ENCODE measurements at regions not wholly inside any gene's neighbourhood (a gene's known extent, or its start where the extent isn't known, plus 50 kb on each side); places are given as distances from the start of the nearest gene placed in this dataset.

DNA sequence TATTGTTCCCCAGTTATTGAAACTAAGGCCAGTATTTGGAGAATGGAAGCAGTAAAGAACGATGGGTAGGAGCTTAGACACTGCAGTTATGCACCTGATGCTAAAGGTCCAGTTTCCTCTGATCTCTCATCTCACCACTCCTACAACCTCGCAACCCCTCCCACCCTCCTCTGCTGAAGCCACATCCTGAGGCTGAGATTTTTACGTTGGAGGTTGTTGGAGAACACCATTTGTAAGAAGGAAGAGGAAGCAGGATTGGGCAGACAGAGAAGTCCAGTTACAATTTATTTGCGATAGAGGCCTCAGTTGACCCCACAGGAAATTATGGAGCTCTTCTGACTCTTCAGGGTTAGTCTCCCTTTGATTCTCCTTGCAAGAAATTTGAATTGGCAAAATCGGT is 54.3 kb upstream of the NDUFV2 start:
- ChIA-PET POLR2A (no interaction called here), CTCF (no interaction called here)
- H3K4me1 ChIP-seq (ENCODE audit: control insufficient read depth, insufficient read depth, low read length): no peaks in the 10 kb centered on the region
- no peaks in the 10 kb centered on the region for H3K27me3 ChIP-seq (ENCODE audit: control insufficient read depth, insufficient read depth, low read length)
- no peak overlapping the region for H3K4me3 ChIP-seq (ENCODE audit: low read depth in 2 of 2, low read length in 2 of 2)
- intact Hi-C loops (cut with micrococcal nuclease; ENCODE audit: unreplicated experiment): no loop called here
- TF ChIP-seq POLR2AphosphoS5 (IDR thresholded peaks at IDR 0.05; ENCODE audit: low read depth, low read length): no peak
- TF ChIP-seq, protein P1, sequence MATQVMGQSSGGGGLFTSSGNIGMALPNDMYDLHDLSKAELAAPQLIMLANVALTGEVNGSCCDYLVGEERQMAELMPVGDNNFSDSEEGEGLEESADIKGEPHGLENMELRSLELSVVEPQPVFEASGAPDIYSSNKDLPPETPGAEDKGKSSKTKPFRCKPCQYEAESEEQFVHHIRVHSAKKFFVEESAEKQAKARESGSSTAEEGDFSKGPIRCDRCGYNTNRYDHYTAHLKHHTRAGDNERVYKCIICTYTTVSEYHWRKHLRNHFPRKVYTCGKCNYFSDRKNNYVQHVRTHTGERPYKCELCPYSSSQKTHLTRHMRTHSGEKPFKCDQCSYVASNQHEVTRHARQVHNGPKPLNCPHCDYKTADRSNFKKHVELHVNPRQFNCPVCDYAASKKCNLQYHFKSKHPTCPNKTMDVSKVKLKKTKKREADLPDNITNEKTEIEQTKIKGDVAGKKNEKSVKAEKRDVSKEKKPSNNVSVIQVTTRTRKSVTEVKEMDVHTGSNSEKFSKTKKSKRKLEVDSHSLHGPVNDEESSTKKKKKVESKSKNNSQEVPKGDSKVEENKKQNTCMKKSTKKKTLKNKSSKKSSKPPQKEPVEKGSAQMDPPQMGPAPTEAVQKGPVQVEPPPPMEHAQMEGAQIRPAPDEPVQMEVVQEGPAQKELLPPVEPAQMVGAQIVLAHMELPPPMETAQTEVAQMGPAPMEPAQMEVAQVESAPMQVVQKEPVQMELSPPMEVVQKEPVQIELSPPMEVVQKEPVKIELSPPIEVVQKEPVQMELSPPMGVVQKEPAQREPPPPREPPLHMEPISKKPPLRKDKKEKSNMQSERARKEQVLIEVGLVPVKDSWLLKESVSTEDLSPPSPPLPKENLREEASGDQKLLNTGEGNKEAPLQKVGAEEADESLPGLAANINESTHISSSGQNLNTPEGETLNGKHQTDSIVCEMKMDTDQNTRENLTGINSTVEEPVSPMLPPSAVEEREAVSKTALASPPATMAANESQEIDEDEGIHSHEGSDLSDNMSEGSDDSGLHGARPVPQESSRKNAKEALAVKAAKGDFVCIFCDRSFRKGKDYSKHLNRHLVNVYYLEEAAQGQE (IDR thresholded peaks at IDR 0.05; ENCODE audit: insufficient read depth in 1 of 2, low read depth in 2 of 2, low read length in 1 of 2): no peak
- TF ChIP-seq TCF7L2 (IDR thresholded peaks at IDR 0.05; ENCODE audit: low read depth, low read length): no peak
- TF ChIP-seq, protein P2, sequence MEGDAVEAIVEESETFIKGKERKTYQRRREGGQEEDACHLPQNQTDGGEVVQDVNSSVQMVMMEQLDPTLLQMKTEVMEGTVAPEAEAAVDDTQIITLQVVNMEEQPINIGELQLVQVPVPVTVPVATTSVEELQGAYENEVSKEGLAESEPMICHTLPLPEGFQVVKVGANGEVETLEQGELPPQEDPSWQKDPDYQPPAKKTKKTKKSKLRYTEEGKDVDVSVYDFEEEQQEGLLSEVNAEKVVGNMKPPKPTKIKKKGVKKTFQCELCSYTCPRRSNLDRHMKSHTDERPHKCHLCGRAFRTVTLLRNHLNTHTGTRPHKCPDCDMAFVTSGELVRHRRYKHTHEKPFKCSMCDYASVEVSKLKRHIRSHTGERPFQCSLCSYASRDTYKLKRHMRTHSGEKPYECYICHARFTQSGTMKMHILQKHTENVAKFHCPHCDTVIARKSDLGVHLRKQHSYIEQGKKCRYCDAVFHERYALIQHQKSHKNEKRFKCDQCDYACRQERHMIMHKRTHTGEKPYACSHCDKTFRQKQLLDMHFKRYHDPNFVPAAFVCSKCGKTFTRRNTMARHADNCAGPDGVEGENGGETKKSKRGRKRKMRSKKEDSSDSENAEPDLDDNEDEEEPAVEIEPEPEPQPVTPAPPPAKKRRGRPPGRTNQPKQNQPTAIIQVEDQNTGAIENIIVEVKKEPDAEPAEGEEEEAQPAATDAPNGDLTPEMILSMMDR (IDR thresholded peaks at IDR 0.05): no peak
- no peak for TF ChIP-seq SIN3A (IDR thresholded peaks at IDR 0.05; ENCODE audit: borderline replicate concordance, insufficient read depth, low read depth, low read length)
- peaks cover 7% of the 10 kb centered on the region; the same call in 1 of the 2 replicates for H3K9me3 ChIP-seq (ENCODE audit: control insufficient read depth, insufficient read depth, low read depth, low read length)
- no peak overlapping the region for H3K27ac ChIP-seq (ENCODE audit: low read length)
- no TSS peak for BruUV-seq (replicated peaks)
- in situ Hi-C loops (cut with HindIII; ENCODE audit: low pct_unique_long_range_greater_than_20kb, low sequenced_read_pairs): no loop called here
- H3K36me3 ChIP-seq (ENCODE audit: control insufficient read depth, insufficient read depth, low read length): no peaks in the 10 kb centered on the region
- no peak for DNase-seq (ENCODE audit: low read depth, low spot score)
- no peak for ATAC-seq

DNA sequence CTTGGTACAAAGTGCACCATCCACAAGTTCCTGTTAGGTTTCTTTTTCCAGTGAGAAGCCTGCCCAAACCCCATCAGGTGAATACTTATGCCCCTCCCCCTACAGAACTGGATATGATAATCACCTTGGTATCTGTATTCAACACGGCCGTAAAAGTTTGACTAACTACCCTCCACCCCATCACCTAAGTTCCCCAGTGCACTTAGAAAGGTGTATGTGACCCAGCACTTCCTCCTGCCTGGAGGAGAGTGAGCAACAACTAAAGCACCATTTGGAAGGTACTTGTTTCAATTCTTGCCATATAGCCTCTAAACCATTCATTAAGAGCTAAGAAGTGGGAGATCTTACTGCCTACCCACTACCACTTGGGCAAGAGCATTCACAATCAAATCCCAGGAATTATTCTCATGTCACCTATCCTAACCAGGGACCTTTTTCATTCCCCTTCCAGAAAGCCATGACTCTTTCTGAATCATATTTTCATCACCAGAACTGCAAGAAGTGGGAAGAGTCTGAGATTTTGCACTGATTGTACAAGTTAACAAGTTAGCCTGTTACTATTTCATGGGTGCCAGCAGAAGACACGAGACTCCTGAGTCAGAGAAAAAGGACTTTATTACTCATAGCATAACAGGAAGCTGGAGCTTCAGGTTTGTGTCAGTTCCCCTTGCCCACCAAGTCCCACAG is 53.5 kb upstream of the NDUFV2 start:
- ChIA-PET CTCF (no interaction called here), POLR2A (no interaction called here)
- in situ Hi-C loops (cut with HindIII; ENCODE audit: low pct_unique_long_range_greater_than_20kb, low sequenced_read_pairs) (no loop called here), intact Hi-C loops (cut with micrococcal nuclease; ENCODE audit: unreplicated experiment) (no loop called here)
- no peak overlapping the region for H3K27ac ChIP-seq (ENCODE audit: low read length)
- H3K9me3 ChIP-seq (ENCODE audit: control insufficient read depth, insufficient read depth, low read depth, low read length): peaks cover 8% of the 10 kb centered on the region; the same call in 1 of the 2 replicates
- no peaks in the 10 kb centered on the region for H3K36me3 ChIP-seq (ENCODE audit: control insufficient read depth, insufficient read depth, low read length)
- TF ChIP-seq SIN3A (IDR thresholded peaks at IDR 0.05; ENCODE audit: borderline replicate concordance, insufficient read depth, low read depth, low read length) (no peak), POLR2AphosphoS5 (IDR thresholded peaks at IDR 0.05; ENCODE audit: low read depth, low read length) (no peak), TCF7L2 (IDR thresholded peaks at IDR 0.05; ENCODE audit: low read depth, low read length) (no peak)
- TF ChIP-seq, protein P2 (IDR thresholded peaks at IDR 0.05): no peak
- TF ChIP-seq, protein P1 (IDR thresholded peaks at IDR 0.05; ENCODE audit: insufficient read depth in 1 of 2, low read depth in 2 of 2, low read length in 1 of 2): no peak
- H3K27me3 ChIP-seq (ENCODE audit: control insufficient read depth, insufficient read depth, low read length): no peaks in the 10 kb centered on the region
- no peaks in the 10 kb centered on the region for H3K4me1 ChIP-seq (ENCODE audit: control insufficient read depth, insufficient read depth, low read length)
- H3K4me3 ChIP-seq (ENCODE audit: low read depth in 2 of 2, low read length in 2 of 2): no peak overlapping the region
- DNase-seq (ENCODE audit: low read depth, low spot score) (no peak), ATAC-seq (no peak)
- no TSS peak for BruUV-seq (replicated peaks)

Data from Panc1 (cell line).